ENCODE measurements at regions not wholly inside any gene's neighbourhood (a gene's known extent, or its start where the extent isn't known, plus 50 kb on each side); places are given as distances from the start of the nearest gene placed in this dataset.

DNA sequence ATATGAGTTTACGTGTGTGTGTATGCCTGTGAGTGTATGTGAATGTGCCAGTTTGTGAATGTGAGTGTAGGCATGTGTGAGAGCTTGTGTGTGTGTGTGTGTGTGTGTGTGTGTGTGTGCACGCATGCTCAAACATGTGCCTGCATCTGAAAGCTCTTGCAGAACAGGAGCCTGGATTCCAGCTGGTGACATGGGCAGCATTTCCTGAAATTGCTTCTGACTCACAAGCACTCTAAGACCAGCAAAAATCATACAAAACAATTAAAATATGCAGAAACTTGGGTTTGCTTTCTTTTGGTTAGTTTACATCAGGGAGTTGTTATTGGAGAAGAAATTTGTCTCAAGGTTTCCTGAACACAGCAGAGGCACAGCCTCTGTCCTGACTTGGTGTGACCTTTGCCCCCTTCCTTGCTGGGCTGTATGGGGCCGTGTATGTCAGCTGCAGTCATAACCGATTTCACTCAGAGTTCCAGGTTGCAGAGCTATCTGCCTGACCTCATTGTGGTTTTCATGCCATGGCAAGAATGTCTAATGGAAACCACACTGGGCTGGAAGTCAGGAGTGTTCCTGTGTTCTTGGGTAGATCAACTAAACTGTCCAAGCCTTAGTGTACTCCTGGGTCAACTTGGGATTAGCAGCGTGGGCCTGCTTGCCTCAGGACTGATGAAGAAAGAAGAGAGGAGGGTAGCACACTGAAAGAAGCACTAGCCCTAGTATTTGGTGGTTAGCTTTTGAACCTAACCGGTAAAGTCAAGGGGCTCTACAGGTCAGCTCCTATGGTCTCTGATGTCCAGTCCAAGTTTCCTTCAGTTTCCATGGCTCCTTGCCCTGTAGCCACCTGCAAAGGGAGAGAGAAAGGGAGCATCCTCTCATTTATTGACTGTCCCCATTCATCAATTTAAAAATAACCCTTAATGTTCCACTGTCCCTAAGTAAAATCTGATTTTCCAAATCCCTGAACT, 143.7 kb downstream of the SNX19 start:
- no peak overlapping the region for H3K27ac ChIP-seq (ENCODE audit: insufficient read length, low read depth, low read length)
- no peaks in the 10 kb centered on the region for H3K27me3 Mint-ChIP-seq (ENCODE audit: low read depth)
- H3K9ac ChIP-seq (ENCODE audit: extremely low read depth, insufficient read length, low read length) = no peak overlapping the region

More for the DNA sequence above, 143.7 kb downstream of the SNX19 start:
- Histone ChIP-seq H3K14ac (ENCODE audit: insufficient read depth, low read length) (no peak overlapping the region), H2BK12ac (ENCODE audit: insufficient read length, low read depth, low read length) (no peak overlapping the region), H3K23ac (ENCODE audit: insufficient read length, low read depth, low read length) (no peak overlapping the region), H4K91ac (ENCODE audit: insufficient read length, low read depth, low read length) (no peak overlapping the region), H3K4me1 (ENCODE audit: insufficient read depth, low read length) (no peaks in the 10 kb centered on the region), H3K79me1 (ENCODE audit: insufficient read depth, low read depth, low read length, poor library complexity, severe bottlenecking) (no peaks in the 10 kb centered on the region), H4K5ac (ENCODE audit: insufficient read length, low read depth, low read length) (no peak overlapping the region), H3K9me3 (ENCODE audit: control insufficient read depth, low read depth, low read length) (no peaks in the 10 kb centered on the region), H3K79me2 (ENCODE audit: insufficient read depth, low read length) (no peaks in the 10 kb centered on the region), H2BK20ac (ENCODE audit: low read depth, low read length, poor library complexity, severe bottlenecking) (no peak overlapping the region), H3K27me3 (ENCODE audit: insufficient read depth, low read length) (no peaks in the 10 kb centered on the region; the same call in 1 of the 2 replicates), H3K56ac (ENCODE audit: insufficient read length, low read depth, low read length) (no peak overlapping the region), H4K20me1 (ENCODE audit: control insufficient read depth, insufficient read depth, insufficient read length) (no peaks in the 10 kb centered on the region), H2AK5ac (ENCODE audit: insufficient read length, low read length) (no peak overlapping the region), H2BK15ac (ENCODE audit: low read depth, low read length) (no peak overlapping the region), H2BK120ac (ENCODE audit: low read depth, low read length, poor library complexity, severe bottlenecking) (no peak overlapping the region), H3T11ph (ENCODE audit: low read length) (no peak overlapping the region), H4K8ac (replicated peaks; ENCODE audit: insufficient read length, low read depth, low read length) (no peak overlapping the region), H2AFZ (ENCODE audit: low read length) (no peak overlapping the region), H3K18ac (ENCODE audit: insufficient read length, low read depth, low read length) (no peak overlapping the region), H3K4me2 (ENCODE audit: insufficient read depth, insufficient read length, low read length) (no peak overlapping the region), H2BK5ac (ENCODE audit: insufficient read length, low read length) (no peak overlapping the region), H3K23me2 (ENCODE audit: insufficient read length, low read depth, low read length, poor library complexity, severe bottlenecking) (no peaks in the 10 kb centered on the region), H3K4ac (ENCODE audit: low read depth, low read length) (no peak overlapping the region)
- Mint-ChIP-seq H3K27ac (no peak overlapping the region), H3K36me3 (ENCODE audit: insufficient read depth in 1 of 3, low read depth in 3 of 3) (peaks cover 0 to 5% (median 0%) of the 10 kb centered on the region in 3 experiments; a peak in 3 of 7 replicates), H3K9me3 (peaks cover 0 to 3% of the 10 kb centered on the region in 2 experiments; a peak in 4 of 5 replicates), H3K4me3 (no peak overlapping the region), H3K4me1 (peaks cover 12% of the 10 kb centered on the region in 2 experiments)
- no peak for DNase-seq
- TF ChIP-seq CTCF (conservative IDR thresholded peaks at IDR 0.05) = no peak
- WGBS (ENCODE audit: extremely low coverage, insufficient read length, low lambda C conversion rate) = no CpG with 5 or more reads among the region's 6 CpGs

Data from H9 (cell line).